ENCODE measurements at regions not wholly inside any gene's neighbourhood (a gene's known extent, or its start where the extent isn't known, plus 50 kb on each side); places are given as distances from the start of the nearest gene placed in this dataset.
"Not testable (repeated sequence)": the region's sequence is repeated elsewhere in the genome, so short reads cannot be mapped to it uniquely, and the experiment has no call there.

- 80% methylated on average over 1 of the region's 1 CpG for WGBS (ENCODE audit: insufficient coverage, low lambda C conversion rate)
- H3K4me1 ChIP-seq (ENCODE audit: control insufficient read depth, insufficient read depth, low read length) = no peaks in the 10 kb centered on the region
- no peak for DNase-seq
- no peaks in the 10 kb centered on the region for H3K9me3 ChIP-seq (ENCODE audit: control insufficient read depth, low read depth, low read length)
- no peak overlapping the region for H3K4me3 ChIP-seq (ENCODE audit: low read length)
- H3K36me3 ChIP-seq (ENCODE audit: control insufficient read depth, insufficient read depth, low read length) = no peaks in the 10 kb centered on the region
- H3K27me3 ChIP-seq (ENCODE audit: control insufficient read depth, insufficient read depth, low read length) = no peaks in the 10 kb centered on the region
- no peak overlapping the region for H3K27ac ChIP-seq (ENCODE audit: low read length)
Observed at GRCh38 chr15:99842071-99842470, 108.8 kb upstream of the LYSMD4 start.

DNA sequence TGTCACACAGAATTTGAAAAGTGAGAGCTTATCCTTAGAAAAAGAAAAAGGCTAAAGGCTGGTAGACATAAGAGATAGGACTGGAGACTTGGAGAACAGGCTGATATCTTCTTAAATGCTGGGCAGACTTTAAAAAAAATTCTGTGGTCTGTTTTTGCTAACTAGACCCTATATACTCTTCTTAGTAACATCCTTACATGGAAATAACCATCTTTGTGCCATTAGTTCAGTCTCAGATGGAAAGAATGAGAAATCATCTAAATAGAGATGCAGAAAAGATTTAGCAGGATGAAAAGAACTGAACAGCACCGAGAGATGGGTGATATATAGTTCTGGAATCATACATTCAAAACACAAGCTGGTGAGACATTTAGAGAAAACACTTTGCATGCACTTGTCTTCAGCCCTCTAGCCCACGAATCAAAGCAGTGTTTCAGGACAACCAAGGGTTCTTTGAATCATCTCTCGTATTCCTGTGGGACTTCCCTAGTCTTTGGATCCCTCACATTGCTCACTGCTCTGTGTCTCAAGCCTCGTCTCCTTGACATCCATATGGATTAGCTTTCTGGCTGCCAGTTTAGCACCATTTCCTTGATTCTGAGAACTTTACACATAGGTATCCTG, 93.0 kb upstream of the LYSMD4 start:
- WGBS (ENCODE audit: insufficient coverage, low lambda C conversion rate) = 87% methylated on average over 3 of the region's 4 CpGs
- Histone ChIP-seq H3K36me3 (ENCODE audit: control insufficient read depth, insufficient read depth, low read length) (no peaks in the 10 kb centered on the region), H3K9me3 (ENCODE audit: control insufficient read depth, low read depth, low read length) (no peaks in the 10 kb centered on the region), H3K4me1 (ENCODE audit: control insufficient read depth, insufficient read depth, low read length) (no peaks in the 10 kb centered on the region), H3K4me3 (ENCODE audit: low read length) (no peak overlapping the region), H3K27me3 (ENCODE audit: control insufficient read depth, insufficient read depth, low read length) (no peaks in the 10 kb centered on the region), H3K27ac (ENCODE audit: low read length) (no peak overlapping the region)
- DNase-seq = no peak

GRCh38 chr15:99823346-99823745, 90.1 kb upstream of the LYSMD4 start:
- Histone ChIP-seq H3K36me3 (ENCODE audit: control insufficient read depth, insufficient read depth, low read length) (no peaks in the 10 kb centered on the region), H3K4me3 (ENCODE audit: low read length) (no peak overlapping the region), H3K9me3 (ENCODE audit: control insufficient read depth, low read depth, low read length) (no peaks in the 10 kb centered on the region), H3K4me1 (ENCODE audit: control insufficient read depth, insufficient read depth, low read length) (no peaks in the 10 kb centered on the region), H3K27ac (ENCODE audit: low read length) (no peak overlapping the region), H3K27me3 (ENCODE audit: control insufficient read depth, insufficient read depth, low read length) (no peaks in the 10 kb centered on the region)
- DNase-seq = no peak
- WGBS (ENCODE audit: insufficient coverage, low lambda C conversion rate) = 40% methylated on average over 1 of the region's 5 CpGs

- Histone ChIP-seq H3K9me3 (ENCODE audit: control insufficient read depth, low read depth, low read length) (no peaks in the 10 kb centered on the region), H3K4me3 (ENCODE audit: low read length) (no peak overlapping the region), H3K27me3 (ENCODE audit: control insufficient read depth, insufficient read depth, low read length) (no peaks in the 10 kb centered on the region), H3K27ac (ENCODE audit: low read length) (no peak overlapping the region), H3K4me1 (ENCODE audit: control insufficient read depth, insufficient read depth, low read length) (no peaks in the 10 kb centered on the region), H3K36me3 (ENCODE audit: control insufficient read depth, insufficient read depth, low read length) (no peaks in the 10 kb centered on the region)
- no peak for DNase-seq
- WGBS (ENCODE audit: insufficient coverage, low lambda C conversion rate) = 100% methylated on average over 1 of the region's 2 CpGs
Observed at GRCh38 chr15:99819981-99820718, 86.9 kb upstream of the LYSMD4 start.

DNA sequence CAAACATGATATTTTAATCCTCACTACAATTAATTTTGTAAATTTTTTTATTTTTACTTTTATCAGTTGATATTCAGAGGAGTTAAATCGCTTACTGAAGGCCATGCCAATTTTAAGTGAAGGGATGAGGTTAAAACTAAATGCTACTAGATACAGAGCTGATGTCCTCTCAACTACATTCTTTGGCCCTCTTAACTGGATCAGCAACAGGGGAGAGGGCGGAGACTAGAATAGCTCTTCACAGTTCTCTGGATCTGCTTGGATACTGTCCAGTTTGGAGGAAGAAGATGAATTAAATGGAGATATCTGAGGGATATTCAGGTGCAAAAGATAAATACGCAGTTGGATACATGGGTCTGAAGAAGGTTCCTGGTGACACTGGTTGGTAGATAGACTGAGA, 85.6 kb upstream of the LYSMD4 start:
- WGBS (ENCODE audit: insufficient coverage, low lambda C conversion rate) = 90% methylated on average over 2 of the region's 3 CpGs
- no peak overlapping the region for H3K27ac ChIP-seq (ENCODE audit: low read length)
- H3K36me3 ChIP-seq (ENCODE audit: control insufficient read depth, insufficient read depth, low read length) = no peaks in the 10 kb centered on the region
- H3K9me3 ChIP-seq (ENCODE audit: control insufficient read depth, low read depth, low read length) = no peaks in the 10 kb centered on the region
- no peak for DNase-seq
- H3K27me3 ChIP-seq (ENCODE audit: control insufficient read depth, insufficient read depth, low read length) = no peaks in the 10 kb centered on the region
- no peak overlapping the region for H3K4me3 ChIP-seq (ENCODE audit: low read length)
- no peaks in the 10 kb centered on the region for H3K4me1 ChIP-seq (ENCODE audit: control insufficient read depth, insufficient read depth, low read length)

DNA sequence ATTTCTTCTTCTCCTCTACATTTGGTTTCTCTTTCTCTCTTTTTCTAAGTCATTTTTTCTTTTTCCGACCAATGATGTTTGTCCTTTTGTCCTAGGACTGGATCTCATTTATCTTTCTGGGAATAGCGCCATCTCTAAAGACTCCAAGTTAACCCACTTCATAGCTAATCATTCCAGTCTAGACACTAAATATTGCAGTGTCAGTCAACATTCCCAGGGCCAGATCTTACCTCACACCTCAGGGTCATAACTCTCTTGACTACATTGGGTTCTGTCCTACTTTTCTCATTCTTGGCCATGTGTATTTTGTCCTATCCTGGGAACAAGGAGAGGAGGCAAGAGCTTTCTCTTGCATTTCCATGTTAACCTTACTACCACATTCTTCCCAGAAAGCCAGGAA, 83.6 kb upstream of the LYSMD4 start:
- H3K4me3 ChIP-seq (ENCODE audit: low read length); H3K27ac ChIP-seq (ENCODE audit: low read length); H3K27me3 ChIP-seq (ENCODE audit: control insufficient read depth, insufficient read depth, low read length); H3K9me3 ChIP-seq (ENCODE audit: control insufficient read depth, low read depth, low read length); H3K36me3 ChIP-seq (ENCODE audit: control insufficient read depth, insufficient read depth, low read length); DNase-seq; H3K4me1 ChIP-seq (ENCODE audit: control insufficient read depth, insufficient read depth, low read length): not testable (repeated sequence)
- 100% methylated on average over 1 of the region's 2 CpGs for WGBS (ENCODE audit: insufficient coverage, low lambda C conversion rate)

- DNase-seq; H3K27me3 ChIP-seq (ENCODE audit: control insufficient read depth, insufficient read depth, low read length); H3K9me3 ChIP-seq (ENCODE audit: control insufficient read depth, low read depth, low read length); H3K27ac ChIP-seq (ENCODE audit: low read length); H3K4me3 ChIP-seq (ENCODE audit: low read length); H3K36me3 ChIP-seq (ENCODE audit: control insufficient read depth, insufficient read depth, low read length); H3K4me1 ChIP-seq (ENCODE audit: control insufficient read depth, insufficient read depth, low read length): not testable (repeated sequence)
- WGBS (ENCODE audit: insufficient coverage, low lambda C conversion rate) = 100% methylated on average over 1 of the region's 2 CpGs
Observed at GRCh38 chr15:99810663-99811062, 77.4 kb upstream of the LYSMD4 start.

GRCh38 chr15:99799854-99800250, 66.6 kb upstream of the LYSMD4 start:
- not testable (repeated sequence) for H3K9me3 ChIP-seq (ENCODE audit: control insufficient read depth, low read depth, low read length); DNase-seq; H3K27me3 ChIP-seq (ENCODE audit: control insufficient read depth, insufficient read depth, low read length); H3K4me3 ChIP-seq (ENCODE audit: low read length); H3K4me1 ChIP-seq (ENCODE audit: control insufficient read depth, insufficient read depth, low read length); H3K36me3 ChIP-seq (ENCODE audit: control insufficient read depth, insufficient read depth, low read length); H3K27ac ChIP-seq (ENCODE audit: low read length)
- WGBS (ENCODE audit: insufficient coverage, low lambda C conversion rate) = no CpG with 5 or more reads among the region's 33 CpGs

- not testable (repeated sequence) for H3K4me3 ChIP-seq (ENCODE audit: low read length); H3K27ac ChIP-seq (ENCODE audit: low read length); DNase-seq; H3K36me3 ChIP-seq (ENCODE audit: control insufficient read depth, insufficient read depth, low read length); H3K27me3 ChIP-seq (ENCODE audit: control insufficient read depth, insufficient read depth, low read length); H3K9me3 ChIP-seq (ENCODE audit: control insufficient read depth, low read depth, low read length); H3K4me1 ChIP-seq (ENCODE audit: control insufficient read depth, insufficient read depth, low read length)
- WGBS (ENCODE audit: insufficient coverage, low lambda C conversion rate) = no CpG with 5 or more reads among the region's 26 CpGs
Observed at GRCh38 chr15:99799182-99799853, 66.1 kb upstream of the LYSMD4 start.

DNA sequence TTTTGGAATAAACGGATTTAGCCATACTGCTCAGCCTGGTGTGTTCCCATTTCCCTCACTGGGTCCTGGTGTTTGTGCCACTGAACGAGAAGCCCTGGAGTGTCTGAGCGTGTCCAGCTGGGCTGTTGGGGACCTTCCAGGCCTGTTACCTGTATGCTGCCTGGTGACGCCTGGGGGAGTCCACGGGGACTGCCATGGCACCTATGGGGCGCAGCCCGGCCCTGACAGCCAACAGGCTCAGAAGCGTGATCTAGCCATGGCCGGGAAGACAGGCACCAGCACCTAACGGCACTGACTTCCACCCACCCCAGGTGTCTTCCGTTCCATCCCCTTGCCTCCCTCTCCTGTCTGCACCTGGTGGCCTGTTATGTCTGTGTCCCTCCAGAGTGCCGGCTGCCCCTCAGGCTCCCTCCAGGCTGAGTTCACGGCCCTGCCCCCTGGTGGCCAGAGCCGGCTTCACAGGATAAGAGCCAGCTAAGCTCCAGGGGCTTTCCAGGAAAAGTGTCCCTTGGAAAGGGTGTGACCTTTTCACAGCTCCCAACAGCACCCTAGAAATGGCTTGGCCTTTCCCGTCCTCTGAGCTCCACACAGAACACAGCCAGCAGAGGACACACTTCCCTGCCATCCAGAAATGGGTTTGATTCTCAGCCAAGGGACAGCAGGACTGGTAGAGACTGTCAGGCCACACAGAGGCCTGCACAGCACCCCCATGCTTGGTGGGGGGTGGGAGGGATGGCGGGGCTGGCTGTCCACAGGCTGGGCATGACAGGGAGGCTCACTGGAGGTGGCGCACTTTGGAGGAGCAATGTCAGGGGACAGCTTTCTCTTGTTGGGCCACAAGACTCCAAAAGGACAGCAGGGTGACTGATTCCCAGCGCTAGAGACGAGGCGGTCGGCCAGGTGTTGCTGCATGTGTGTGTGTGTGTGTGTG, 64.0 kb upstream of the LYSMD4 start:
- H3K4me3 ChIP-seq (ENCODE audit: low read length); H3K9me3 ChIP-seq (ENCODE audit: control insufficient read depth, low read depth, low read length); H3K27me3 ChIP-seq (ENCODE audit: control insufficient read depth, insufficient read depth, low read length); H3K27ac ChIP-seq (ENCODE audit: low read length); H3K4me1 ChIP-seq (ENCODE audit: control insufficient read depth, insufficient read depth, low read length); DNase-seq; H3K36me3 ChIP-seq (ENCODE audit: control insufficient read depth, insufficient read depth, low read length): not testable (repeated sequence)
- WGBS (ENCODE audit: insufficient coverage, low lambda C conversion rate) = no CpG with 5 or more reads among the region's 21 CpGs

All from large intestine (tissue), 3 donors.